Transverse colon (tissue), 4 donors: ENCODE measurements at regions not wholly inside any gene's neighbourhood (a gene's known extent, or its start where the extent isn't known, plus 50 kb on each side); places are given as distances from the start of the nearest gene placed in this dataset.
"Not testable (repeated sequence)": the region's sequence is repeated elsewhere in the genome, so short reads cannot be mapped to it uniquely, and the experiment has no call there.

ENCODE experiments used
- DNase-seq: peaks from one replicate; pipeline ENCODE4 v3.0.0-alpha.2; 2019
- H3K27ac ChIP-seq, 4 donors: fragments of 200-600 bp; sonication (generic); 2 replicates each; pipeline ENCODE4 v1.5.1; 2016 to 2018; ENCODE audit warnings: inconsistent platforms in 4 of 4
- H3K27me3 ChIP-seq: fragments of 200-600 bp; sonication (generic); 2 replicates; pipeline ENCODE4 v1.5.1; 2017; ENCODE audit warnings: inconsistent platforms
- H3K36me3 ChIP-seq, 4 donors: fragments of 200-600 bp; sonication (generic); 2 replicates each; pipeline ENCODE4 v1.5.1; 2017 to 2019; ENCODE audit warnings: inconsistent platforms in 4 of 4
- H3K4me1 ChIP-seq, 4 donors: fragments of 200-600 bp; sonication (generic); 2 replicates each; pipeline ENCODE4 v1.5.1; 2017 to 2020; ENCODE audit warnings: inconsistent platforms in 4 of 4
- H3K4me3 ChIP-seq, 4 donors: fragments of 200-600 bp; sonication (generic); 1 replicate in 1 of 4; 2 replicates in 3 of 4; pipeline versions ENCODE4 v1.5.1 to v1.6.1; 2017 to 2019; ENCODE audit warnings: inconsistent platforms in 4 of 4
- H3K9me3 ChIP-seq, 2 donors: fragments of 200-600 bp; sonication (generic); 2 replicates each; pipeline ENCODE4 v1.5.1; 2017 to 2019; ENCODE audit warnings: inconsistent platforms in 2 of 2
- EP300 ChIP-seq: sonication (generic); formaldehyde crosslinking; IDR thresholded peaks from one replicate; pipeline ENCODE4 v1.6.1; 2017; ENCODE audit warnings: antibody characterized with exemption, low read depth
- POLR2A ChIP-seq: fragments of 450-650 bp; IDR thresholded peaks from one replicate; pipeline ENCODE4 v1.6.1; 2016; ENCODE audit warnings: antibody characterized with exemption, mild to moderate bottlenecking, moderate library complexity
- POLR2AphosphoS5 ChIP-seq, 3 donors: sonication (generic); formaldehyde crosslinking; IDR thresholded peaks; one replicate each; pipeline ENCODE4 v1.6.1; 2016; ENCODE audit warnings: antibody characterized with exemption in 3 of 3
- WGBS, 2 donors: methylation state at CpG; one replicate each; pipeline ENCODE4 v1.1.5; 2018; ENCODE audit warnings: low coverage in 1 of 2; 5-methylcytosine and 5-hydroxymethylcytosine counted together
- in situ Hi-C, 4 donors: fragments of 200-750 bp; cut with MboI; loops; one replicate each; pipeline versions ENCODE4 v1.15.0 to v1.15.1; 2017; ENCODE audit warnings: low sequenced_read_pairs in 3 of 4, low pct_ligation_motif_present in 1 of 4, low pct_unique_long_range_greater_than_20kb in 1 of 4
- intact Hi-C: fragments of 100-400 bp; cut with DNase I; formaldehyde crosslinking; loops from one replicate; pipeline ENCODE4 v1.15.1; 2023; ENCODE audit warnings: low total_unique reads
- TF ChIP-seq, protein P1 (sequence below), 5 experiments: fragments of 200-600 bp in 3 of 5; fragments of 450-650 bp in 2 of 5; sonication (generic) in 3 of 5; IDR thresholded peaks; 1 replicate in 2 of 5; 2 replicates in 3 of 5; pipeline ENCODE4 v1.5.1; 2016 to 2017; ENCODE audit warnings: antibody characterized with exemption in 5 of 5, inconsistent platforms in 3 of 5, mild to moderate bottlenecking in 2 of 5, moderate library complexity in 1 of 5

DNA sequence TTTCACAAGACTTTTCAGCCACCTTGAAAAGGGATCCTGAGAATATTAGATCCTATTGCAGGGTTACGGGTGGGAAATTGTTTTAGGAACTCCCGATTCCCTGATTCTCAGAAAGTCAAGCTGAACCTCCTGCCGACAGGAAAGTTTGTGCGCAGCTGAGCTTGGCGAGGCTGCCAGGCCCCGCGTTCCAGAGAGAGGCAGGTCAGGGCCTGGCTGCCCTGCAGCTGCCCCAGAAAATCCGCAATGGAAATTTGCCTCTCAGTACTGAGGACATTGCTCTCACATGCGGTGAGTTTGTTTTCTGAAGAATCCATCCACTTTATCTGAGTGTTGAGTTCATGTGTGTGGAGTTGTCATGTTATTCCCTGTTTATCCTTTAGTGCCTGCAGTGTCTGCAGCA is 144.2 kb downstream of the RTP5 start:
- no peak overlapping the region for H3K27ac ChIP-seq
- TF ChIP-seq POLR2AphosphoS5 (IDR thresholded peaks at IDR 0.05) (no peak), EP300 (no peak), POLR2A (no peak)
- TF ChIP-seq, protein P1, sequence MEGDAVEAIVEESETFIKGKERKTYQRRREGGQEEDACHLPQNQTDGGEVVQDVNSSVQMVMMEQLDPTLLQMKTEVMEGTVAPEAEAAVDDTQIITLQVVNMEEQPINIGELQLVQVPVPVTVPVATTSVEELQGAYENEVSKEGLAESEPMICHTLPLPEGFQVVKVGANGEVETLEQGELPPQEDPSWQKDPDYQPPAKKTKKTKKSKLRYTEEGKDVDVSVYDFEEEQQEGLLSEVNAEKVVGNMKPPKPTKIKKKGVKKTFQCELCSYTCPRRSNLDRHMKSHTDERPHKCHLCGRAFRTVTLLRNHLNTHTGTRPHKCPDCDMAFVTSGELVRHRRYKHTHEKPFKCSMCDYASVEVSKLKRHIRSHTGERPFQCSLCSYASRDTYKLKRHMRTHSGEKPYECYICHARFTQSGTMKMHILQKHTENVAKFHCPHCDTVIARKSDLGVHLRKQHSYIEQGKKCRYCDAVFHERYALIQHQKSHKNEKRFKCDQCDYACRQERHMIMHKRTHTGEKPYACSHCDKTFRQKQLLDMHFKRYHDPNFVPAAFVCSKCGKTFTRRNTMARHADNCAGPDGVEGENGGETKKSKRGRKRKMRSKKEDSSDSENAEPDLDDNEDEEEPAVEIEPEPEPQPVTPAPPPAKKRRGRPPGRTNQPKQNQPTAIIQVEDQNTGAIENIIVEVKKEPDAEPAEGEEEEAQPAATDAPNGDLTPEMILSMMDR (IDR thresholded peaks at IDR 0.05), result no peak
- H3K4me1 ChIP-seq, result no peaks in the 10 kb centered on the region
- no peaks in the 10 kb centered on the region for H3K9me3 ChIP-seq
- H3K4me3 ChIP-seq, result no peak overlapping the region
- 59 to 81% methylated on average over 2 to 9 of the region's 9 CpGs for WGBS, 2 donors
- H3K36me3 ChIP-seq, result no peaks in the 10 kb centered on the region
- no peak for DNase-seq
- no peaks in the 10 kb centered on the region for H3K27me3 ChIP-seq
- intact Hi-C loops, result no loop called here
- in situ Hi-C loops, result no loop called here

DNA sequence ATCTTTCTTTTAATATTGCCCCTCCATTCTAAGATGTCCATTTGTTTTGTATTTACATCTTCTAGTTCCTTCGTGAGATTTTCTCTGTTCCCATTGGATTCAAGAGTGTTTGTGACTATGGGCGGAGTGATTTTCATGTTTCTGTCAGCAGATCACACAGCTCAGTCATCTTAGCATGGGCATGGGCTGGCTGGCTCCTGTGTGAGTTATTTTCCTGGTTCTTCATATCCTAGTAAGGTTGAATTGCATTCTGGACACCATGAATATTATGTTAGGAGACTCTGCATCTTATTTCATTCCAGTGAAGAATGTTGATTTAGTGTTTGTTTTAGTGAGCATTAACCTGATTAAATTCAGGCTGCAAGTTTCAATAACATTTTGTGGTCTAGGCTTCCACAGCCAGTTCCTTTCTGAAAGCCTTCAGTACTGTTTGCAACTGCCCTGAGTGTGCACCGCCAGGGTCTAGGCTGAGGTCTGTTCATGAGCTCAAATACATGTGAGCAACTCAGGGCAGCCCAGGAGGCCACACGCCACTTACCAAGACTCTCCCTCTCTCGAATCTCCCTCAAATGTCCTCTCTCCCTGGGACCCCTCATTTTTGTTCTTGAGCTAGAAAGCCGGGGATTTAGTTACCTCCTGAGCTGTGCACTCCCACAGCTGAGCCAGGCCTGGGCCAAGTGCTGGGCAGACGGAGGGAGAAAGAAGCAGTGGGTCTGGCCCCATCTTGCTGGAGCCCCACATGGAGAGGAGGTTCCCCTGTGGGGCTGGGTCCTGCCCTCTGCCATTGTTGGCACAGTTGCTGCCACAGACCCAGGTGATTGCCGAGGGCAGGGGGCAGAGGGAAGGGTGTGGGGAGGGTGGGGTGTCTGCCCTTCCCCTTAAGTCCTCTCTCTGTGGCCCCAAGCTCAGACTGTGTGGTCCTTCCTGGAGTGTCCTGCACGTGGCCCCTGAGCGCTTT is 145.9 kb downstream of the RTP5 start:
- intact Hi-C loops (no loop called here), in situ Hi-C loops (no loop called here)
- no peaks in the 10 kb centered on the region for H3K27me3 ChIP-seq
- H3K27ac ChIP-seq, result no peak overlapping the region
- DNase-seq, result peak; percentile 13
- WGBS, 2 donors, result 75 to 78% methylated on average over 6 to 10 of the region's 10 CpGs
- no peaks in the 10 kb centered on the region for H3K36me3 ChIP-seq
- TF ChIP-seq POLR2A, result no peak
- TF ChIP-seq, protein P1 (IDR thresholded peaks at IDR 0.05), result no peak
- TF ChIP-seq EP300, result no peak
- no peak for TF ChIP-seq POLR2AphosphoS5 (IDR thresholded peaks at IDR 0.05)
- no peaks in the 10 kb centered on the region for H3K4me1 ChIP-seq
- H3K9me3 ChIP-seq, result no peaks in the 10 kb centered on the region
- H3K4me3 ChIP-seq, result no peak overlapping the region

DNA sequence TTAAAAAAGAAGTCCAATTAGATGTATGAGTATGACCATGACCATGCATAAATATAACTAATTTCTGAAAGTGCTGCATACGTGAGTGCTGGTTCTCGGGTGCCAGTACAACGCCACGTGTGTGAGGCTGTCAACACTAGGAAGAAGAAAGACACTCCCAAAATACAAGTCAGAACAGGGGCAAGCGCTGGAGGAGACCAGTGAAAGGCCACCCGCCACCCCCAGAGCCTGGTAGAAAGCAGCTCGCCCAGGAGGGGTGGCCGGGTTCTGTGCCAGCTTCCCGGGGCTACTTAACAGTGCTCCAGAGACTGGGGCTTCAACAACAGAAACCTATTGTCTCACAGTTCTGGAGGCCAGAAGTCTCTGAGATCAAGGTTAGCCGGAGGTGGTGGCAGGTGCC is 147.6 kb downstream of the RTP5 start:
- no peak overlapping the region for H3K27ac ChIP-seq
- H3K27me3 ChIP-seq, result peaks cover 3% of the 10 kb centered on the region
- no peak for DNase-seq
- no peaks in the 10 kb centered on the region for H3K36me3 ChIP-seq
- no peak overlapping the region for H3K4me3 ChIP-seq
- TF ChIP-seq, protein P1 (IDR thresholded peaks at IDR 0.05), result no peak
- no peak for TF ChIP-seq POLR2AphosphoS5 (IDR thresholded peaks at IDR 0.05)
- TF ChIP-seq POLR2A, result no peak
- TF ChIP-seq EP300, result no peak
- no peaks in the 10 kb centered on the region for H3K4me1 ChIP-seq
- 80 to 84% methylated on average over 5 to 10 of the region's 10 CpGs for WGBS, 2 donors
- H3K9me3 ChIP-seq, result no peaks in the 10 kb centered on the region
- intact Hi-C loops (no loop called here), in situ Hi-C loops (no loop called here)

DNA sequence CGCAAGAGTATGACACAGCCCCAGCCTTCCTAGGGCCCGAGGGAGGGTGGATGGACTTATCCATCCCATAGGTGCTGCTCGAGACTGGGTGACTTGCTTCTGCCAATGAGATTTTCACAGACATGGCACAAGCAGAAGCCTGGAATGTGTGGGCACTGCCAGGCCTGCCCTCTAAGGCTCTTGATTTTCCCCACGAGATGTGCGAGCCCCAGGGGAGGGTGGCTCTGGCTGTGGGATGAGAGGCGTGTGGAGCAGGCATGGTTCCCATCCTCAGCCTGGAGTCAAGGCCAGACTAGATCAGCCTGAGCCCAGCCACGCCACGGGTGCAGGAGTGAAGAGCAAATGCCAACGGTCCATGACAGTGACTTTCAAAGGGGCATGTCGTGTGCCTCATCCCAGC is 148.9 kb downstream of the RTP5 start:
- H3K27ac ChIP-seq, H3K4me3 ChIP-seq, H3K4me1 ChIP-seq, H3K27me3 ChIP-seq, intact Hi-C loops, H3K36me3 ChIP-seq, in situ Hi-C loops, H3K9me3 ChIP-seq, DNase-seq: not testable (repeated sequence)
- WGBS, 2 donors, result 93% methylated on average over 10 of the region's 10 CpGs; no CpG with 5 or more reads in 1 of the 2 donors
